ENCODE measurements at regions not wholly inside any gene's neighbourhood (a gene's known extent, or its start where the extent isn't known, plus 50 kb on each side); places are given as distances from the start of the nearest gene placed in this dataset.
"Not testable (repeated sequence)": the region's sequence is repeated elsewhere in the genome, so short reads cannot be mapped to it uniquely, and the experiment has no call there.

- TF ChIP-seq CTCF (IDR thresholded peaks at IDR 0.05; ENCODE audit: low read length); EZH2 (IDR thresholded peaks at IDR 0.05; ENCODE audit: borderline replicate concordance, low read length): not testable (repeated sequence)
Measured at GRCh38 chr7:149975608-149976007, 101.8 kb downstream of the ATP6V0E2 start.
